Ramos (cell line): ENCODE measurements at regions not wholly inside any gene's neighbourhood (a gene's known extent, or its start where the extent isn't known, plus 50 kb on each side); places are given as distances from the start of the nearest gene placed in this dataset.
"Not testable (repeated sequence)": the region's sequence is repeated elsewhere in the genome, so short reads cannot be mapped to it uniquely, and the experiment has no call there.

Source experiments
- in situ Hi-C: fragments of 300-500 bp; cut with MboI; formaldehyde crosslinking; loops from one replicate; pipeline ENCODE4 v1.14.3; 2022; ENCODE audit warnings: low sequenced_read_pairs; ENCODE audit not compliant: unreplicated experiment

DNA sequence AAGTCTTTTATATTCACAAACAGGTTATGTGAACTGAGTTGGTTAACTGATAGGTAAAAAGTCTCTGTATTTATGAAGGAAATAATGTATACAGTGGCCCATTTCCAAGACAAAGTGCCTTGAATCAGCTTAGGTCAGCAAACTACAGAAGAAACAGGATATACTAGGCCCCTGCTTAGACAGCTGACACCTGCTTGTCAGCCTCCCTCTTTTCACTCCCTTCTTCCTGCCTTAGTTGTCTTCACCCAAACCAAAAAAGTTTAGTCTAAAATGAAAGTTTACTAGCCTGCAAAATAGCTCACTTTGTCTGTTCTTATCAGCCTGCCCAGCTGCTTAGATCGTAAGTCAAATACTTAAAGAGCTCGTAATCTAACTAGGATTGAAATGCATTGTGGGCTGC, 644.6 kb downstream of the ANKRD7 start:
- in situ Hi-C loops, result not testable (repeated sequence)

DNA sequence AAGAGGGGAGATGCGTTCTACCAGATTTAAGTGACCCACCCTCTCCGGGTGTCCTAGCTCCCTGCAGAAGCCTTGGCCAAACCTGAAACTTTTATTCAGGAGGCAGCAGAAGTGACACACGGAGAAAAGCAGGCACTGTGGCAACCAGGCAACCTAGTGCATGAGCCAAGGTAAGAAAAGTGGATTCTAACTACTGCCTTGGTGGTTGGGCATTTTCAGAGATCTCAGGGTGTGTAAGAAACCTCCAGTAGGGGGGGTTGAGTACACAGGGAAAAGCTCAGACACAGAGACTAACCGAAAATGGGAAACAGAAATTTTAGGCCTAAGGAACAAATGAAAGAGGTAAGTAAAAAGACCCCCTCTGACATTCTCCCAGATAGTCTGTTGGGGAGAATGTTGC, 645.7 kb downstream of the ANKRD7 start:
- in situ Hi-C loops, result no loop called here

GRCh38 chr7:118872568-118872967, 648.1 kb downstream of the ANKRD7 start:
- in situ Hi-C loops, result no loop called here

DNA sequence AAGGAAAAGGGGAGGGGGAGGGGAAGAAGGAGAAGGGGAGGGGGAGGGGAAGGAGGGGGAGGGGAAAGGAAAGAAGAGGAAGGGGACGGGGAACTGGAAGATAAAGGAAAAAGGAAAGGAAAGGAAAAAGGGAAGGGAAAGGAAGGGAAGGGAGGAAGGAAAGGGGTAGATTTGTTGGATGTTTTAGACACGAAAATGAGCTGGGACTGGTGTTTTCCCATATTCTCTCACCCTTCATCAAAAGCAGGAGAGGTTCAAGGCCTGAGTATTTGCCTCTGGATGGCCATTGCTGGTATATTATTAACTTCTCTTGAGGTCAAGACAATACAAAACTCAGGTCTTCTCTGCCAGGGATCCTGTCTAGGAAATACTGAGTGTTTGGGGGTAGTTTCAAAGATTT, 652.7 kb downstream of the ANKRD7 start:
- in situ Hi-C loops, result no loop called here

- in situ Hi-C loops, result no loop called here
Measured at GRCh38 chr7:118878336-118878735, 653.8 kb downstream of the ANKRD7 start.

GRCh38 chr7:118898284-118898683, 673.8 kb downstream of the ANKRD7 start:
- in situ Hi-C loops, result no loop called here

DNA sequence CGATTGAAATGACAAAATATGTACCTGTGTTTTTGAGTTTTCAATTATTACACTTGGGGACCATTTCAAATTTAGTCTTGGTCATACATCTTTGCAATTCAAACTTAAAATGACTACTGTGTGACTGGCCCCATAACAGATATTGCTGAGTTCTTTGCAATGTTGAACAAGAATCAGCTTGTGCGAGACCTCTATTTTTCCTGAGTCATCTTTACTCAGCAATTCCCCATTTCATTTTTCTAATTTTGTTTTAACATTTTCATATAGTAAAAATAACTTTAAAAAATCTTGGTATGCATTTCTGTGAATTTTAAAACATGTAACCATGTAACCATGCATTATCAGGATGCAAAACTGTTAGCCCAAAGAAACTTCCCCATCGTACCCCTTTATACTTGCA, 678.1 kb downstream of the ANKRD7 start:
- in situ Hi-C loops, result no loop called here

- in situ Hi-C loops, result no loop called here
Measured at GRCh38 chr7:118907911-118908527, 683.5 kb downstream of the ANKRD7 start.

- in situ Hi-C loops, result not testable (repeated sequence)
Measured at GRCh38 chr7:118916120-118916519, 691.6 kb downstream of the ANKRD7 start.

GRCh38 chr7:118918556-118918955, 694.1 kb downstream of the ANKRD7 start:
- in situ Hi-C loops, result no loop called here

GRCh38 chr7:118938845-118939244, 714.3 kb downstream of the ANKRD7 start:
- in situ Hi-C loops, result no loop called here

DNA sequence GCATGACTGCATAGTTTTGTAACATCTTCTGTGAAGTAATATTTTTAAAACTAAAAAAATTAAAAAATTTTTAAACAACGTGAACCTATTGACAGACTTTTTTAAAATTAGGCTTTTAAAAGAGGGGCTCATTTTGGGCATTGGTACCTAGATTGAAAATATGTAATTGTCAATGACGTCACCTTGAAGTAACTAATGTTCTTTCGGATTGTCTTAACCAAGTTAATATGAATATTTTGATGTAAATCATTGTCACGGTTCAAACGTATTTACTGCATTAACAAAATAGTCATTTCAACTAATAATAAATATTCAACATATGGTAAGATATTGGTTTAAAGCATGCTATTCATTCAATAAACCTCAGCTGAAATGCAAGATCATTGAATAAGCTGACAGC, 719.8 kb downstream of the ANKRD7 start:
- in situ Hi-C loops, result no loop called here

GRCh38 chr7:118945911-118946682, 721.6 kb downstream of the ANKRD7 start:
- in situ Hi-C loops, result no loop called here

GRCh38 chr7:118948508-118948907, 724.0 kb downstream of the ANKRD7 start:
- in situ Hi-C loops, result no loop called here

- in situ Hi-C loops, result no loop called here
Measured at GRCh38 chr7:118949031-118949430, 724.5 kb downstream of the ANKRD7 start.

DNA sequence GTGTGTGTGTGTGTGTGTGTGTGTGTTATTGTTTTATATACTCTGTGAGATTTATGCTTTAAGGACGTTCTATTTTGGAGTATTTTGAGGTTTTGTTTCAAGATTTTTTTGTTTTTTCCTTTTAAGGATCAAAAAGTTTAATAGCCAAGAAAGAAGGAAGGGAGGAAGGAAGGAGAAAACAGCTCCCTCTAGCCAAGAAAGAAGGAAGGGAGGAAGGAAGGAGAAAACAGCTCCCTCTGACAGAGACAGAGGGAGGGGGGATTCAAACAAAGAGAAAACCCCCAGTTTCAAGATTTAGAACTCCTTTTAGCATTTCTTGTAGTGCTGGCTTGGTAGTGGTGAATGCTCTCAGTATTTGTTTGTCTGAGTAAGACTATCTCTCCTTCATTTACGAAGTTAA, 731.8 kb downstream of the ANKRD7 start:
- in situ Hi-C loops, result not testable (repeated sequence)

- in situ Hi-C loops, result no loop called here
Measured at GRCh38 chr7:118969370-118969769, 744.9 kb downstream of the ANKRD7 start.

DNA sequence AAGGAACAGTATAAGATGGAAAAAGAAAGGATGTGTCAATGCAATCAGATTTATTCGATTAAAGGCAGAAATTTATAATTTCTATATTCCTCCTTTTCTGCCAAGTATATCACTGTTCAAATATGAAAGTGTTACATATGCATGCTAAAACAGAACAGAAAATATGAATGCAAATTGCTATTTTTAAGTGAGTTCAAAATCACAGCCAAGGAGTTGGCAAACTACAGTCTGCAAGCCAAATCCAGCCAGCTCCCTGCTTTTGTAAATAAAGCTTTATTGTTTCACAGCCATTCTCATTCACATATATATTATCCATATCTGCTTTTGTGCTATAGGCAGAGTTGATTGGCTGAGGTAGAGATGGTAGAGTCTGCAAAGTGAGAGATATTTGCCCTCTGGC, 747.2 kb downstream of the ANKRD7 start:
- in situ Hi-C loops, result no loop called here

GRCh38 chr7:118974836-118975235, 750.3 kb downstream of the ANKRD7 start:
- in situ Hi-C loops, result no loop called here

- in situ Hi-C loops, result no loop called here
Measured at GRCh38 chr7:118995350-118995749, 770.8 kb downstream of the ANKRD7 start.

GRCh38 chr7:119007236-119007635, 782.7 kb downstream of the ANKRD7 start:
- in situ Hi-C loops, result no loop called here

- in situ Hi-C loops, result no loop called here
Measured at GRCh38 chr7:119010635-119011034, 786.1 kb downstream of the ANKRD7 start.
